Glomerular endothelial cell (primary cell): ENCODE measurements at regions not wholly inside any gene's neighbourhood (a gene's known extent, or its start where the extent isn't known, plus 50 kb on each side); places are given as distances from the start of the nearest gene placed in this dataset.

Experiments used
- DNase-seq: peaks from one replicate; pipeline ENCODE4 v3.0.0-alpha.2; 2011; ENCODE audit warnings: low read depth, low spot score; ENCODE audit errors: extremely low read depth

GRCh38 chr10:44326474-44327030, 58.3 kb downstream of the CXCL12 start:
- DNase-seq = no peak

DNA sequence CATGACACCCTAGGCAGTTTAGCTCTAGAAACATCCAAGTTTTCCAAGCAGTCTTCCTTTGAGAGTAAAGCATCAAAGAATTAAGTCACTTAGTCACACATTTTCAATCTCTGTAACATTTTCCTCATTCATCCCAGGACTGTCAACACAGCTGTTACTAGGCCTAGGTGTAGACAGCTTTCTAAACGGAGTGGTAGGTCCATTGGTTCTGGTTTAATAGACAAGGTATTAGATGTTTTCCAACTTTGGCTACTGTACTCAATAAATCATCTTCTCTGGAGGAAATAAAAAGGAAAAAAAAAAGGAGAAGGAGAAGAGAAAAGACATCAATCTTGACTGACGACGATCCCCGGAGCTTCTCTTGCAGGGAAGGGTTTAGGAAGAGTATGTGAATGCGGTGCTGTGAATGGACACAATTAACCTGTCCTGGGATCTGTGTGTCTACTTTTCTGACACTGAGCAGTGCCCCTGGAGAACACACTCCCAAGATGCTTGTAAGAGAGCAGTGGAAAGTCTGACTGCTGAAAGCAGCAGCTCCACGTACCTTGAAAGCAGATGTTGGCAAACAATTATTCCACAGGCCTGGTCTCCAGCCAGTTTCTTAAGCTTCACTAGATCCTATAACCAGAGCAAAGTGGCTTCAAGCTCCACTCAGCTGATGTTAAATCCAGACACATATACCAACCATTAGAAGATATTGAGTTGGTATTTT, 59.1 kb downstream of the CXCL12 start:
- no peak for DNase-seq

DNA sequence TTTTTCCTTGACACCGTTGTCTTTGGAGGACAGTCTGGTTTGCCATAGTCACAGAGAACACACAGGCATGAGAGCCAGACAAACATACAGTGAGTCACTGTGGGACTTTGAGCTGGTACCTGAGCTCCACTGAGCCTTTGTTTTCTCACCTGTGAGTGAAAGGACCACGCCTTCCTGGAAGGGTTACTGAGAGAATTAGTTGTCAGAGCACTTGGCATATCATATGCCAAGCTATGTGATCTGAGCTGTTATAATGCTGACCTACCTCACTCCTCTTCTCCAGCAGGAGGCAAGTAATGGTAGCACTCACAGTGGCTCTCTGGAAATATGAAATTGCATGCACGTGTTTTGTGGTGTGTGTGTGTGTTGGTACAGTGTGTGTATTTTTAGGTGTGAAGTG, 59.7 kb downstream of the CXCL12 start:
- DNase-seq = no peak

GRCh38 chr10:44323838-44324237, 61.1 kb downstream of the CXCL12 start:
- DNase-seq = no peak

GRCh38 chr10:44322137-44322536, 62.8 kb downstream of the CXCL12 start:
- DNase-seq = no peak

DNA sequence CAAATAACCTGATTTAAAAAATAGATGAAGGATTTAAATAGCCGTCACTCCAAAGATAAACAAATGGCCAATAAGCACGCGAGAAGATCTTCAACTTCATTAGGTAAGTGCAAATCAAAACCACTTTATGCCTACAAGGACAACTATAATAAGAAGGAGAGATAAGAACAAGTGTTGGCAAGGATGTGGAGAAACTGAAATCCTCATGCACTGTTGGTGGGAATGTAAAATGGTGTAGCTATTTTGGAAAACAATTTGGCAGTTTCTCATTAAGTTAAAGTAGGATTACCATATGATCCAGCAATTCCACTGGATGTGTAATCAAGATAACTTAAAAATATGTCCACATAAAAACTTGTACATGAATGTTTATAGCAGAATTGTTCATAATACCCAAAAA, 64.1 kb downstream of the CXCL12 start:
- DNase-seq = no peak

GRCh38 chr10:44317856-44318255, 67.0 kb downstream of the CXCL12 start:
- no peak for DNase-seq

- DNase-seq = no peak
Observed at GRCh38 chr10:44316922-44317215, 68.0 kb downstream of the CXCL12 start.

DNA sequence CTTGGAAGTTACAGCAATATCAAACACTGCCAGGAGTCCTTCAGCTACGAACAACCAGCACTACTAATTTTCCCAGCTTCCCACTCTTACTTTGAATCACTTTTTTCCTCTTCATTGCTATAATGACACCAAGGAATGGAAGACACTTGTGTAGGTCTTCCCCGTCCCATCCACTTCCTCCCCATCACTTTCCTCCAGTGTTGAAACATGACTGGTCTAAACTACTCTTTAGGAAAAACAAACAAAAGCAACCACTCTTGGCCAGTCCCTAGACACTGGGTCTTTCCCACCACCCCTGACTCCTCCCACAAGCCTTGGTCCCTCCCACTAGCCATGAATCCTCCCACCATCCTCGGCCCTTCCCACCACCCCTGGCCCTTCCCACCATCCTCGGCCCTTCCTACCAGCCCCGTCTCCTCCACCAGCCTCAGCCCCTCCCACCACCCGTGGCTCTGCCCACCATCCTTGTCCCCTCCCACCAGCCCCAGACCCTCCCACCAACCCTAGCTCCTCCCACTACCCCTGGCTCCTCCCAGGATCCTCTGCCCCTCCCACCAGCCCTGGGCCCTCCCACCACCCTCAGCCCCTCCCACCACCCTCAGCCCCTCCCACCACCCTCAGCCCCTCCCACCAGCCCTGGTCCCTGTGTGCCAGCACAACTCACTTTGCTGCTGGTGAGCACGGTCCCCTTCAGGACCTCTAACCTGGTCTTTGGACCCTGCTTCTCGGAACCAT, 68.5 kb downstream of the CXCL12 start:
- DNase-seq = no peak

DNA sequence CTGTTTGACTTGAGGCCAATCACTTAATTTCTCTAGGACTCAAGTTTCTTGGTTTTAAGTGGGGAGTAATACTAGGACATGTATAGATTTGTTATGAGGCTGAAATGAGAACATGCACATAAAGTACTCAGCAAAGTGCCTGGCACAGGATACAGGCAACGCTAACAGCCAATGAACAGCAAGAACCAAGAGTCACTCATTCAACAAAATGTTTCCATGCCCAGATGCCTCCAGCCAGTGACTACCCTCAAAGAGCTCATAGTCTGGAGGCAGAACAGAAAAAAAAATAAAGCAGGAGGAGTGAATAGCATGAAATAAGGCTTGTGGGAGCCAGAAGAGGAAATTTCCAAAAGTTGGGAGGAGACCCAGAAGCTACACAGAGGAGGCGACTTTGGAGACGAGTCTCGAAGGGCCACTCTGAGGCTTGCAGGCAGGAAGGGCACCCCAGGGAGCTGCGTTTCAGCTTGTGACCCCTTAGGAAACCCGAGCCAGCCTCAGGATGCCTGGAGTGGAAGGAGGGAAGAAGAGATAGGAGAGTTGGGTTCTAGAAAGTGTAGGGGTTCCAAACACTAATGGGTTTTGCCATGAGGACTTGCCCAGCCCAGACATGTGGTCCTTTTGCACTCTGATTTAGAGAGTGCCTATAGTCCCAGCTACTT, 70.0 kb downstream of the CXCL12 start:
- no peak for DNase-seq

DNA sequence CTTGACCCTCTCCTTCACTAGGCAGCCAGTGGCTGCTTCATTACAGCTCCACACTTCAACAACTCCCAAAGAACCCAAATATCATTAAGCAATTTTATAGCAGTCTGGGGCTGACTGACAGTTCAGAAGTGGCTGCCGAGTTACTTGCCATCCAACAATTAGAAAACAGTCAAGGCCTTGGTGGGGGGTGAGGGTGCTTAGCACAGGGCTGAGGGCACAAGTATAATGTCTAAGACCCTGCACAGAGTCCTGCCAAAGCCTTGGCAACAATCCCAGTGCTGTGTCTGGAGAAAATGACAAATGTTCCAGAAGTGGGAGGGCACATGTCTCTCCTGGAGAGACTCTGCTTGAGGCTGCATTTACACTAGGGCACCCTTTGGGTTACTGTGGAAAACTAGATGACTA, 71.1 kb downstream of the CXCL12 start:
- no peak for DNase-seq

GRCh38 chr10:44312401-44312800, 72.5 kb downstream of the CXCL12 start:
- DNase-seq = no peak

DNA sequence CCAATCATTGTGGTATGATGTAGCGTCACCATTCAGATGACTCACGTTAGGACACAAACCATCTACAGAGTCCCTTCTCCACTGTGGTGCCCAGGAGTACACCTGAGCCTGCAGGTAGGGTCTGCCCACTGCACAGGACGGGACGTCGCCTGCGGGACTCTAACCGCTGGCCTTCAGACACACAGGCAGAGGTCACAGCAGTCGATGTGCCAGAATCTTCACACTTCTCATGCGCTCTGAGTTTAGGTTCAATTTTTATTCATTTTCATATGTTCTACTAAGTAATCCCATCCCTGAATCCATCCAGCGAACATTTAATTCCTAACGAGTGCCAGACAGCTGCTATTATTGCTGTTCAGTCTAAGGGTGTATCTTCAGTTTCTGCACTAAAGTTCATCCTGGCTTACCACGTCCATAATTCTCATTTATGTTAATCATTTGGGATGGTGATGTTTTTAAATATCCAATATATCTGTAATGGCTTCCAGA, 73.3 kb downstream of the CXCL12 start:
- no peak for DNase-seq

GRCh38 chr10:44310762-44311562, 73.9 kb downstream of the CXCL12 start:
- DNase-seq = no peak

DNA sequence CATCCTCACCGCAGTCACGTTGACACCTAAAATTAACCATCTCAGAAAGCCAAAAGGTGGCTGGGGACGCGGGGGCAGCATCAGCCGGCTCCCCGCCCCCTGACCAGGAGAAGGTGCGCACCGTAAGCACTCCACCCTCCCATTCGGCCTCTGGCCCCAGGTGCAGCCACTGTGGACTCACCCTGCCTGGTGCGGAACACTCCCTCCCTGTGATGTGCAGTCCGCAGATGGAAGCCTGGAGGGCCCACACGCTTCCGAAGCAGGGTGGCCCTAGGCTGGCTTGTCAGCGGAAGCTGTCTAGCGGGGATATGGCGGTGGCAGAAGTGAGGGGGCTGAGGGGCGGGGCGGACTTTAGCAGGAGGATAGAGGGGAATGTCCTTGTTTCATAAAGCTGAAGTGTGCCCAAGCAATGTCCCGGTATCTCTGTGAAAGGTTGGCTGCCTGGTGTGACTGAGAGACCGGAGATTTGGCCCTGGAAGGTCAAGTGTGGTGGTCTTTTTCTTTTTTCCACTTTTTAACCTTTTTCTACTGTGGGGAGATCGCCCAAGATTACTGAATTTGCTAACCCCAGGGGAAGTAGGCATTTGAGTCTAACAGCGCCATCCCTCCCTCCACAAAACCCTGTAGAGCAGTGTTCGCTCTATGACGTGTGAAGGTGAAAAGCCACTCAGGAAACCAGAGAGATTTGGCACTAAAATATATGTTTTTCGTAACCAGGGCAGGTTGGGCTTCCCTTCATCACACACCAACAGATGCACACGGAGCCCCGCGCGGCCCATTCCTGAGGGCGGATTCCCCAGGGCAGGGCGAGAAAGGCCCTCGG, 74.7 kb downstream of the CXCL12 start:
- no peak for DNase-seq

DNA sequence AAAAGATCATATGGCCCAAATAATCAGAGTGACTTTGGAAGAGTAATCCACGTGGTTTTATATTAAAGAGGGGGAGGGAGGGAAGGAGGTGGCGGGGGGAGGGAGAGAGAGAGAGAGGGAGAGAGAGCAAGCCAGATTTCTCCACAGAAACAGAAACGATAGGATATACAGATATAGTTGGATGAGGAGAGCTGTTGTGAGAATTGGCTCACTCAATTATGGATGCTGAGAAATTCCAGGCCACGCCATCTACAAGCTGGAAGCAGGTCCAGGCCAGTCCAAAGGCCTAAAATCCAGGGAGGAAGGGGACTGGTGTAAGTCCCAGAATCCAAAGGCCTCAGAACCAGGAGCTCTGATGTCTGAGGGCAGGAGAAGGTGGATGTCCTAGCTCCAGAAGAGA, 75.5 kb downstream of the CXCL12 start:
- DNase-seq = no peak

GRCh38 chr10:44308935-44309334, 76.0 kb downstream of the CXCL12 start:
- DNase-seq = no peak

GRCh38 chr10:44307691-44308090, 77.2 kb downstream of the CXCL12 start:
- no peak for DNase-seq

DNA sequence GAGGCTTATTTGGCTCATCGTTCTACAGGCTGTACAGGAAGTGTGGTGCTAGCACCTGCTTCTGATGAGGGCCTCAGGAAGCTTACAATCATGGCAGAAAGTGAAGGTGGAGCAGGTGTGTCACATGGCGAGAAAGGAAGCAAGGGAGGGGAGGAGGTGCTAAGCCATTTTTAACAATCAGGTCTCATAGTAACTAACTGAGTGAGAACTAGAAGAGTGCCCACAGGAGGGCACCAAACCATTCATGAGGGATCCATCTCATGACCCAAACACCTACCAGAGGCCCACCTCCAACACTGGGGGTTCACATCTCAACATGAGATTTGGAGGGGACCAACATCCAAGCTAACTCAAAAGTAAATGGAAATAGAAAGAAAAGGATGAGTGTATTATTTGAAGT, 78.1 kb downstream of the CXCL12 start:
- no peak for DNase-seq

DNA sequence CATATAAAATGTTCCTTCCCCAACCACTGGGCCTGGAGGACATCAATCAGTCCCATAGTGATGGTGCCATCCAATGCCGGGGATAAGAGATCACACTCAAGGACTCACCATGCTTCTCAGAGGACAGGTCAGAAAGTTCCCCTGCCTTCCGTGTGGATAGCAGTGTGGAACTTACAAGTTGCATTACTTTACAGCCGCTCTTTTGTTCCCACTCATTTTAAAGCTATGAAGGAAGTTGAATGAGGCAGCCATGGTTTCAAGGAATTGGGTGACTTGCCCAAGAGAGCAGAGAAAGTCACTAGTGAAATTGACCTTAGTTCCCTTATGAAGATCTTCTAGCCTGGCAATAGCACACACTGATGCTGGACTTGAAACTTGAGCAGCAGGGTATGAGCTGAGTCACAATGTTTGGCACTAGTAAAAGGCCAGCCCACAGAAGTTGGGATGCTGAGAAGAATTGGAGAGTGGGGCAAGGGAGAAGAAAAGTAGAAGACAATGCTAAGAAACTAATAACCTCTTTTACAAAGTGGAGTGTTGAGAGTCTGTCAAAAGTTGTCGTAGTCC, 78.7 kb downstream of the CXCL12 start:
- DNase-seq = no peak
